ENCODE measurements at regions not wholly inside any gene's neighbourhood (a gene's known extent, or its start where the extent isn't known, plus 50 kb on each side); places are given as distances from the start of the nearest gene placed in this dataset.
"Not testable (repeated sequence)": the region's sequence is repeated elsewhere in the genome, so short reads cannot be mapped to it uniquely, and the experiment has no call there.

DNA sequence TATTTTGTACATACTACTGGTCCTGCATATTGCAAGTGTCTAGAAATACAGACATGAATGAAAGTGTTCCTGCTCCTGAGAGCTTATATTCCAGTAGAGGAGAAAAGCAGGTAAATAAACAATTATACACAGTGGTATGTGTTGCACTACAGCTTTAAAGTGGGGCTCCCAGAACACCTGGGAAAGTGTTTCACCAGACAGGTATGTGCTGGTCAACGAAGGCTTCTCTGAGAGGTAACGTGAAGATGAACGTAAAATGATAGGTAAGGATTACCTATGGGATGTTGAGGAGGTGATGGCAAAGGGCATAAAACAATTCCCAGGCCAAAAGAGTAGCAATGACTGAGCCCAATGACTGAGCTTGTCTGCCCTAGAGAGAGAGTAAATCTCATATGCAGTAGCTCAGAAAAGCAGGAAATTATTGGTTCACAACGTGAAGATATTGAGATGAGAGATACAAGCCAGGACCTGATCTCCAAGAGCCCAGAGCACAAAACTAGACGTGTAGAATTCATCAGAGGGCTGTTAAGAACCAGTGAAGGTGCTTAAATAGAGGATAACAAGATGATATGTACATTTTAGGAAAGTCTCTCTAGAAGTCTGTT, 459.1 kb upstream of the BCHE start:
- DNase-seq = no peak

GRCh38 chr3:166291186-166291955, 454.1 kb upstream of the BCHE start:
- no peak for DNase-seq

- DNase-seq = no peak
These were observed 447.8 kb upstream of the BCHE start for GRCh38 chr3:166285001-166285400.

DNA sequence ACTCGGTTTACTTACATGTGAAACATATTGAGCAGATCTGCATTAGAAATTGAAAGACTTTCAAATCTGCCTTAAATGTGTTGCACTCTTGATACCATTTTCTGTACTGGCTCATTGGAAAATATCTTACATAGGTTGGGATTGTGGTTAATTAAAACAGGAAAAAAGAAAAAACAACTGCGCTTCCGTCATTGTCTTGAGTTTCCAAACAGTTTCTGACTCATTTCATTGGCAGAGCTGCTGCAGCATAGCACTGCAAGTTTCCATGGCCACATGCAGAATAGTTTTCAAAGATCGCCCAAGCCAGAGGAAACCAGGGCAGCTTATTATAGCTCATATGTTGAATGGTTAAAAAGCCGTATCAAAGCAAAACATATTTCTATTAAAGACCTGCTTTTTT, 446.6 kb upstream of the BCHE start:
- DNase-seq = peak; percentile 38

DNA sequence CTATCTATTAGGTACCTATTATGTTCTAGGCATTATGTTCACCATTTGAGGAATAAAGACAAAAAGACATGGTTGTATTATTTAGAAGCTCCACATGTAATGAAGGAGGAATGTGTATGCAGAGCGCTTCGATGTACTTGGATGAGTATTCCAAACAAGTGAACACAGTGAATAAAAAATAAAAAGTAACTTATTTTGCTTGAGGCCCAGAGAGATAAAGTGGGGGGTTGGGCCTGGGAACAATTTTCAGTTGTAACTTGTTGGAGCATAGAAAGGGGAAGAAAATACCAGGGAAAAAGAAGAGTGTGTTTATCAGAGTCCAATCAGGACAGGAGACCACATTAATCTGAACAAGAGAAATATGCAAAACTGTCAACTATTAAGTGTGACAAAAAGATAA, 445.7 kb upstream of the BCHE start:
- DNase-seq = no peak

DNA sequence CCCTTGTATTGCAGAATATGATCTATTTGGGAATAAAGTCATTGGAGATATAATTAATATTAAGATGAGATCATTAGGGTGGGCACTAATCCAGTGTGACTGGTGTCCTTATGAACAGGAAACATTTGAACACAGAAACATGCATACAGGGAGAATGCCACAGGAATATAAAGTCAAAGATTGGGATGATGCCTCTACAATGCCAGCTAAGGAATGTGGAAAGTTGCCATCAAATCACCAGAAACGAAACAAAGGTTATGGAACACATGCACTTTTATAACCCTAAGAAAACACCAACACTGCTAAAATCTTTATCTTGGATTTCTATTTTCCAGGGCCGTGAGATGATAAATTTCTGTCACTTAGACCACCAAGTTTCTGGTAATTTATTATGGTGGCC, 442.4 kb upstream of the BCHE start:
- no peak for DNase-seq

DNA sequence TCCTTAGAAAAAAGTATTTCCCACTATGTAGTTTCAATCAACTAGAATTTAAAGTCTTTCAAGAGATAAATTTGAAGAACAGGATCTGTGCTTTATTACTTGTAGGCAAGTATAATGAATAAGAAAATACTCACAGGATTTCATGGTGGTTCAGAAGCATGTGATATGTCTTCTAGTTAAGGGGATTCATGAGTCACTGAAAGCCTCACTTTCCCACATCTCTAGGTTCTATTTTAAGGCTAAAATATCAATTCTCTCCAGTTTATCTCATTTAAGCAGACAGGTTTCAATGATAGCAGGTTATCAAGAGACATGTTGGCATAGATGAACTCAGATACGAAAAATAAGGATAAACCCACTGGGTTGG, 437.8 kb upstream of the BCHE start:
- DNase-seq = no peak

DNA sequence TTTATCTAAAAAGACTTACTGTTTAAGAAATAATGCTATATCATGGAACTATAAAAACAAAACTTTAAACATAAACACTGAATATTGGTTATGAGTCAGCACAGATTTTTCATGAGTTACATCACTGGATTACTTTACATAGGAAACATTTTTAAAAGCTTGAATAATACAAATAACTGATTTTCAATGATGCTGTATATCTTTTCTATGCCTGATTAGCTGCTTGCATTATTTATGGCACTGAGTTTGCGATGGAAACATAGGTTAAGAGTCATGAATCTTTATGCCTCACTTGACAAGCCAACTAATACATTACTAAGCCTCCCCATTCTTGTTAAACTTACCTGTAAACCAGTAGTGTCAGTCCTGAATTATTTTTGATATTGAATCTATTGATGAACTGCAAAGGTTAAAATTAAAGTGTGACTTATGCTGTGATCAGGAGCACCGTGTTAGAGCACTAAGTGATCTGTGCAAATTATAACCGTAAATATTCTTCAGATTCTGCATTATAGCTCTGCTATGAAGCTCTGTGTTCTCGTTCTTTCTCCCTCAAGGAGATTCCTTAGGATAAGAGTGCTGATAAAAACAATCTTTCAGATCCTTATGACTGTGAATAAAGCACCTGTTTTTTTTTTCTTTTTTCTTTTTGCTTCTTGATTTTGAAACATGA, 437.3 kb upstream of the BCHE start:
- DNase-seq = no peak

DNA sequence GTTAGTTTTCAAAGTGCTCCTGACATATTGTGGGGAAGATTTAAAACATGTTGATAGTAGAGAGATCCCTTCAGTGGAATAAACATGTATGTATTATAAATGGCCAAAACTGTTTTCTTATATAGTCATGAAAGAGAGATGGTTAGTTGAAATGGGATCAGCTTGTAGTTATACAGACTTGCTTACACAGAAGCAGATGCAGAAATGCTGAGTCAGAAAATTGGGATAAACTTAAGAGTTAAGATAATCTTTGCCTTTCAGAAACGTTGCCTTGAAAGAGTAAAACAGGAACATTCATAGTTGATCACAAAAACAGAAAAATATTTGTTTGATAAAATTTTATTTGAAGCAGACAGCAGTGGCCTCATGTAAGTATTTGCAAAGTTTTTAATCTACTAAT, 433.2 kb upstream of the BCHE start:
- no peak for DNase-seq

DNA sequence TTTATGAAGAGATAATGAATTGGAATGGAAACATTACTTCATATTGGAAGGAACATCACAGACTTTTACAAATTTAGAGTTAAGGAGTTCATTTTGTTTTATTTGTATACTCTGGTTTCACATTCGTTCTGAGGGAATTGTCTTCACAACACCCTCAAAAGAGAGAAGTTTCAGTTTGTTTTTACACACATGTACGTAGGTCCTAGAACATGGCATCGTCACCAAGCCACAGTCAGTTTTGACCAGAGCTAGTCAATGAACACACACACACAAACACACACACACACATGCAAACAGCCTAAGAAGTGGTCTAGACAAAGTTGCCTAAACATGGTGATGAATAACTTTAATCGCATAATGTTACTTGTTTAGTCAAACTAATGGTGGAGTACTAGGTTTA, 427.9 kb upstream of the BCHE start:
- no peak for DNase-seq

- no peak for DNase-seq
These were observed 426.2 kb upstream of the BCHE start for GRCh38 chr3:166263460-166263859.

DNA sequence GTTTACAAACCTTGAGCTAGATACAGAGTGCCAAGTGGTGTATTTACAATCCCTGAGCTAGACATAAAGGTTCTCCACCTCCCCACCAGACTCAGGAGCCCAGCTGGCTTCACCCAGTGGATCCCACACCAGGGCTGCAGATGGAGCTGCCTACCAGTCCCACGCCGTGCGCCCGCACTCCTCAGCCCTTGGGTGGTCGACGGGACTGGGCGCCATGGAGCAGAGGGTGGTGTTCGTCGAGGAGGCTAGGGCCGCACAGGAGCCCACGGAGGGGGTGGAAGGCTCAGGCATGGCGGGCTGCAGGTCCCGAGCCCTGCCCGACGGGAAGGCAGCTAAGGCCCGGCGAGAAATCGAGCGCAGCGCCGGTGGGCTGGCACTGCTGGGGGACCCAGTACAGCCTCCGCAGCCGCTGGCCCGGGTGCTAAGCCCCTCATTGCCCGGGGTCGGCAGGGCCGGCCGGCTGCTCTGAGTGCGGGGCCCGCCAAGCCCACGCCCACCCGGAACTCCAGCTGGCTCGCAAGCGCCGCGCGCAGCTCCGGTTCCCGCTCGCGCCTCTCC, 421.1 kb upstream of the BCHE start:
- DNase-seq = not testable (repeated sequence)

- DNase-seq = no peak
These were observed 420.5 kb upstream of the BCHE start for GRCh38 chr3:166257715-166258114.

DNA sequence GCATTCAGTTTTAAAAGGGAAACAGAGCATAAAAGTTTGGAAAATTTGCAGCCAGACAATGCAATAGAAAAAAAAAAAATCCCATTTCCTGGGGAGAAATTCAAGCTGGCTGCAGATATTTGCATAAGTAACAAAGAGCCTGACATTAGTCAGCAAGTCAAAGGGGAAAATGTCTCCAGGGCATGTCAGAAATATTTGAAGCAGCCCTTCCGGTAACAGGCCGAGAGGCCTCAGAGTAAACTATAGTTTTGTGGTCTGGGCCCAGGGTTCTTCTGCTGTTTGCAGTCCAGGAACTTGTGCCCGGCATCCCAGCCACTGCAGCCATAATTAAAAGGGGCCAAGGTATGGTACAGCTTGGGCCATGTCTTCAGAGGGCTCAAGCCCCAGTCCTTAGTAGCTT, 411.6 kb upstream of the BCHE start:
- DNase-seq = no peak

- DNase-seq = no peak
These were observed 406.3 kb upstream of the BCHE start for GRCh38 chr3:166243511-166243910.

GRCh38 chr3:166223120-166223519, 385.9 kb upstream of the BCHE start:
- no peak for DNase-seq

DNA sequence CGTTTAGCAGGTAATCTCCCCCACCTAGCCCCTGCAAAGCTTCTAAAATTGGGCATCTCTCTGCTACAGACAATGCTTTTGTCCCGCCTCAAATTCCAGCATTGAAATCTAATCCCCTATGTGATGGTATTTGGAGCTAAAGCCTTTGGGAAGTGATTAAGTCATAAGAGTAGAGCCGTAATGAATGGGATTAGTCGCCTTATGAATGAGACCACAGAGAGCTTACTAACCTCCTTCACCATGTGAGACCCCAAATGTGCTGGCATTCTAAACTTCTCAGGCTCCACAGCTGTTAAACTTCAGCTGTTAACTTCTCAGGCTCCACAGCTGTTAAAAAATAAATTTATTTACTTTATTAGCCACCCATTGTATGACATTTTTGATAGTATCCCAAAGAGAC, 374.2 kb upstream of the BCHE start:
- no peak for DNase-seq

- DNase-seq = no peak
These were observed 372.5 kb upstream of the BCHE start for GRCh38 chr3:166209701-166210100.

DNA sequence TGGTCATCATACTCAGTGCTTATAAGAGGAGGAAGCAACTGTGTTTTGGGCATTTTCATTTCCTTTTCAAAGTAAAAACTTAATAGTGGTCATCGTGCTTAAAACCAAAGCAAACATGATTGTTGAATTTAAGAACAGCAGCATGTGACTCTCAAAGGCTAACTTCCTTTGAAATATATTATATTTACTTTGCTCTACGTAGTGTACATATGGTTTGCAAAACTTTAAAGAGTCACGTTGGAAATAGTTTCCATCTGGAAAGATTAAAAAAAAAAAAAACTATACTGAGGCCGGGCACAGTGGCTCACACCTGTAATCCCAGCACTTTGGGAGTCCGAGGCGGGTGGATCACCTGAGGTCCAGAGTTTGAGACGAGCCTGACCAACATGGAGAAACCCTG, 367.9 kb upstream of the BCHE start:
- DNase-seq = no peak

DNA sequence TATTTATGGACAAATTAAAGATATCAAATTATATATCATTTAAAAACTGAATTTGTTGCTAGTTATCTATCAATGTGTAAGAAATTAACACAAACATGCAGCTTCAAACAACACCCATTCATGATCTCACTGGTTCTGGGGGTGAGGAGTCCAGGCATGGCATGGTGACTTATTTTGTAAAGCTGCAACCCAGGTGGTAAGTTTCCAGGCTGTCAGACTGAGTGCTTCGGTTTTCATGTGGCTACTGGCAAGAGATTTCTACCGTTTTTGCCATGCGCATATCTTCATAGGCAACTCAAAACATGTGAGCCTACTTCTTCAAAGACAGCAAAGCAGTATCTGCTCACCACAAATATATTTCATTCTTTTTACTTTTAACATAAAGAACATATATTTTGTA, 364.3 kb upstream of the BCHE start:
- no peak for DNase-seq

DNA sequence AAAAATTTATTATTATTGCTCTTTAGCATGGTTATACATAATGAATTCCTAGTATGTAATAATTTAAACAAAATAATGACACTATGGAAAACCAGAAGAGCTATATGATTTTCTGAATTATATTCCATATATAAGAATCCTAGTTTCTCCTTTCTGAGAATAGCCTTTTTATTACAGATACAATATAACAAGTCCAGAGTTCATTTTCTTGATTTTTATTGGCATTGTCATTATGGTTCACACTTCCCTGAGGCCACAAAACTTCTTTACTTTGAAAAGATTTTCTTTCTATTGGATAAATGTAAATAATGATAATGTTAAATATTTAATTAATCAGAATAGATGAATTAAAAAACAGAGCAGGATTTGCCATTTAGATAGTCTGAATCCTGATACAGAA, 362.3 kb upstream of the BCHE start:
- DNase-seq = no peak

DNA sequence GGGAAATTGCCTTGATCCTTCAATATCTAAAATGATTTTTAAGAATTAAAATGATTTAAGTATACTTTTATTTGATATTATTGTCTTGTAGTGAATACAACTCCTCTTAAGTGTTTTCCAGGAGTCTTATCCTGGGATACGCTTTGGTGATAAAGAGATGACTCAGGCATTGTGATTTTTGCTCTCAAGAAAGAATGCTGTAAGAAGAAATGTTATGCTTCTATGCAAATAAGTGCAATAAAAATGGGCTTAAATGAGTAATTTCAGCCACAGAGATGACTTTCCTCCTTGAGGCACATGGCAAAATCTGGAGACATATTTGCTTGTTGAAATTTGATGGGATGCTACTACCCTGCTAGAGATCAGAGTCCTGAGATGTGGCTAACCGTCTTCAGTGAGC, 358.6 kb upstream of the BCHE start:
- DNase-seq = no peak

DNA sequence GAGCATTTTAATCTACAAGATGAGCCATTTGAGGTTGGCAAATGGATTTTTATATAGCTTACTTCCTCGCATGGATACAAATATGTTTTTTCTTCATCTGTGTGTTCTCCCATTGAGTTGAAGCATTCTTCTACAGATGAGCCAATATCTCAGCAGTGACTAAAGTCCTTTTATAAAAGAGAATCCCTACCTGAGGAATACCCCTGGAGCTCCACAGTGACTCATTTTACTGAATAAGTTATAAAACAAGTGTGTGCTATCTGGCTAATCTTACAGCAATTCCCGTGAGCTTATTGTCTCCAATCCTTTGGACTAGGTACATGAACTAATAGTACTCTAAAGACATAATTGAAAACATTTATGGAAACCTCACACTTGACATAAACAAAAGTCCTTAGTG, 354.2 kb upstream of the BCHE start:
- DNase-seq = no peak

- no peak for DNase-seq
These were observed 353.1 kb upstream of the BCHE start for GRCh38 chr3:166190360-166190759.
